Peyer's patch (tissue), 4 donors: ENCODE measurements at regions not wholly inside any gene's neighbourhood (a gene's known extent, or its start where the extent isn't known, plus 50 kb on each side); places are given as distances from the start of the nearest gene placed in this dataset.

Experiments used
- DNase-seq, 3 donors: peaks; one replicate each; pipeline ENCODE4 v3.0.0-alpha.2; 2017 to 2019
- H3K27ac ChIP-seq, 4 donors: fragments of 200-600 bp; sonication (generic); one replicate each; pipeline ENCODE4 v1.5.1; 2016 to 2019
- H3K27me3 ChIP-seq, 2 donors: fragments of 200-600 bp; sonication (generic); one replicate each; pipeline ENCODE4 v1.5.1; 2019
- H3K36me3 ChIP-seq, 3 donors: fragments of 200-600 bp; sonication (generic); one replicate each; pipeline ENCODE4 v1.5.1; 2016 to 2019
- H3K4me1 ChIP-seq, 4 donors: fragments of 200-600 bp; sonication (generic); one replicate each; pipeline ENCODE4 v1.5.1; 2016 to 2019
- H3K4me3 ChIP-seq, 4 donors: fragments of 200-600 bp; sonication (generic); 1 replicate in 3 of 4; 2 replicates in 1 of 4; pipeline ENCODE4 v1.5.1; 2016 to 2019; ENCODE audit warnings: mild to moderate bottlenecking in 1 of 4
- H3K9me3 ChIP-seq, 4 donors: fragments of 200-600 bp; sonication (generic); one replicate each; pipeline ENCODE4 v1.5.1; 2016 to 2019; ENCODE audit warnings: mild to moderate bottlenecking in 1 of 4
- CTCF ChIP-seq, 6 experiments: fragments of 450-650 bp in 4 of 6; fragments of 200-600 bp in 2 of 6; sonication (generic) in 1 of 6; IDR thresholded peaks; one replicate each; pipeline ENCODE4 v1.5.1; 2017 to 2019; ENCODE audit warnings: antibody characterized with exemption in 6 of 6, mild to moderate bottlenecking in 3 of 6, moderate library complexity in 1 of 6
- POLR2A ChIP-seq, 2 donors: fragments of 450-650 bp; IDR thresholded peaks; one replicate each; pipeline ENCODE4 v1.5.1; 2017; ENCODE audit warnings: antibody characterized with exemption in 2 of 2, mild to moderate bottlenecking in 2 of 2, moderate library complexity in 2 of 2

GRCh38 chr17:65287040-65287439 is 149.9 kb downstream of the RGS9 start:
- H3K27me3 ChIP-seq = no peaks in the 10 kb centered on the region

GRCh38 chr17:65283704-65284103 is 146.5 kb downstream of the RGS9 start:
- peak in 1 of 3 donors; percentile 67 for DNase-seq
- TF ChIP-seq POLR2A (IDR thresholded peaks at IDR 0.05) (no peak), CTCF (IDR thresholded peaks at IDR 0.05) (no peak)
- Histone ChIP-seq H3K9me3 (no peaks in the 10 kb centered on the region), H3K27ac (peak overlapping the region in 2 of 4 donors; percentile 36 to 39), H3K4me1 (peaks cover 0 to 1% (median 0%) of the 10 kb centered on the region in 4 donors), H3K36me3 (no peaks in the 10 kb centered on the region), H3K4me3 (no peak overlapping the region), H3K27me3 (no peaks in the 10 kb centered on the region)

More at GRCh38 chr17:65287040-65287439, 149.9 kb downstream of the RGS9 start:
- no peaks in the 10 kb centered on the region for H3K36me3 ChIP-seq
- H3K4me1 ChIP-seq = peaks cover 0 to 8% (median 0%) of the 10 kb centered on the region in 4 donors
- DNase-seq = no peak
- no peak overlapping the region for H3K27ac ChIP-seq
- TF ChIP-seq CTCF (IDR thresholded peaks at IDR 0.05) (no peak), POLR2A (IDR thresholded peaks at IDR 0.05) (no peak)
- H3K4me3 ChIP-seq = no peak overlapping the region
- H3K9me3 ChIP-seq = no peaks in the 10 kb centered on the region

GRCh38 chr17:65279456-65279855 is 142.3 kb downstream of the RGS9 start:
- Histone ChIP-seq H3K27me3 (no peaks in the 10 kb centered on the region), H3K27ac (no peak overlapping the region), H3K9me3 (no peaks in the 10 kb centered on the region), H3K4me1 (peaks cover 0 to 8% (median 0%) of the 10 kb centered on the region in 4 donors), H3K4me3 (no peak overlapping the region), H3K36me3 (no peaks in the 10 kb centered on the region)
- TF ChIP-seq CTCF (IDR thresholded peaks at IDR 0.05) = no peak
- no peak for TF ChIP-seq POLR2A (IDR thresholded peaks at IDR 0.05)
- no peak for DNase-seq

GRCh38 chr17:65278820-65279184 is 141.6 kb downstream of the RGS9 start:
- Histone ChIP-seq H3K4me1 (peaks cover 0 to 8% (median 0%) of the 10 kb centered on the region in 4 donors), H3K9me3 (no peaks in the 10 kb centered on the region), H3K4me3 (no peak overlapping the region), H3K27me3 (no peaks in the 10 kb centered on the region), H3K36me3 (no peaks in the 10 kb centered on the region), H3K27ac (no peak overlapping the region)
- TF ChIP-seq POLR2A (IDR thresholded peaks at IDR 0.05) = no peak
- no peak for TF ChIP-seq CTCF (IDR thresholded peaks at IDR 0.05)
- DNase-seq = no peak

GRCh38 chr17:65278050-65278819 is 141.1 kb downstream of the RGS9 start:
- TF ChIP-seq CTCF (IDR thresholded peaks at IDR 0.05) (peak in 4 of 6 experiments; percentile 35 to 85 (median 83)), POLR2A (IDR thresholded peaks at IDR 0.05) (no peak)
- H3K36me3 ChIP-seq = no peaks in the 10 kb centered on the region
- H3K27me3 ChIP-seq = no peaks in the 10 kb centered on the region
- H3K4me1 ChIP-seq = peaks cover 0 to 8% (median 0%) of the 10 kb centered on the region in 4 donors
- no peak overlapping the region for H3K27ac ChIP-seq
- no peaks in the 10 kb centered on the region for H3K9me3 ChIP-seq
- DNase-seq = peak in 2 of 3 donors; percentile 70 to 76
- H3K4me3 ChIP-seq = no peak overlapping the region
